ENCODE measurements at regions not wholly inside any gene's neighbourhood (a gene's known extent, or its start where the extent isn't known, plus 50 kb on each side); places are given as distances from the start of the nearest gene placed in this dataset.

GRCh38 chr9:126159430-126160060 lies 167.1 kb upstream of the MVB12B start:
- H3K4me1 Mint-ChIP-seq, result no peaks in the 10 kb centered on the region
- no peak overlapping the region for H3K27ac Mint-ChIP-seq
- DNase-seq, result peak in 1 of 35 experiments; percentile 11

GRCh38 chr9:126160067-126160853 lies 166.4 kb upstream of the MVB12B start:
- no peaks in the 10 kb centered on the region for H3K4me1 Mint-ChIP-seq
- H3K4me3 Mint-ChIP-seq, result no peak overlapping the region
- H3K27me3 ChIP-seq (replicated peaks in 1 of 2; ENCODE audit: control insufficient read depth in 2 of 2, extremely low read depth in 1 of 2, insufficient read depth in 2 of 2, low read length in 1 of 2), result peaks cover 0 to 48% of the 10 kb centered on the region in 2 experiments
- peaks cover 6 to 16% of the 10 kb centered on the region in 2 donors for H3K27me3 Mint-ChIP-seq
- H3K9me3 Mint-ChIP-seq, result no peaks in the 10 kb centered on the region
- no peak overlapping the region for H3K27ac ChIP-seq (ENCODE audit: low read length)
- no peaks in the 10 kb centered on the region for H3K9me3 ChIP-seq
- ATAC-seq (replicated peaks in 1 of 4) (no peak), DNase-seq (peak in 1 of 35 experiments; percentile 8)
- H3K4me3 ChIP-seq (ENCODE audit: control insufficient read depth in 1 of 2, extremely low read depth in 1 of 2, low read length in 1 of 2), result no peak overlapping the region
- H3K36me3 Mint-ChIP-seq, result no peaks in the 10 kb centered on the region
- no peaks in the 10 kb centered on the region for H3K4me1 ChIP-seq (ENCODE audit: control insufficient read depth in 1 of 2, extremely low read depth in 1 of 2, insufficient read depth in 2 of 2, low read length in 2 of 2)
- H3K36me3 ChIP-seq (ENCODE audit: control insufficient read depth in 2 of 2, extremely low read depth in 1 of 2, insufficient read depth in 1 of 2, low read length in 1 of 2), result no peaks in the 10 kb centered on the region
- ChIA-PET POLR2A (no interaction called here), CTCF (no interaction called here)
- H3K27ac Mint-ChIP-seq, result no peak overlapping the region
- 84% methylated on average over 2 of the region's 10 CpGs for WGBS (ENCODE audit: insufficient coverage)

More at GRCh38 chr9:126159430-126160060, 167.1 kb upstream of the MVB12B start:
- H3K36me3 ChIP-seq (ENCODE audit: control insufficient read depth in 2 of 2, extremely low read depth in 1 of 2, insufficient read depth in 1 of 2, low read length in 1 of 2), result no peaks in the 10 kb centered on the region
- H3K4me1 ChIP-seq (ENCODE audit: control insufficient read depth in 1 of 2, extremely low read depth in 1 of 2, insufficient read depth in 2 of 2, low read length in 2 of 2), result no peaks in the 10 kb centered on the region
- WGBS (ENCODE audit: insufficient coverage), result 68% methylated on average over 12 of the region's 17 CpGs
- ChIA-PET POLR2A (interaction anchor here in 1 of 2 donors (0.6 kb wide), 1 partner anchor 10 kb away, joined by 3 read pairs; no protein-coding TSS in a partner anchor), CTCF (no interaction called here)
- Mint-ChIP-seq H3K9me3 (no peaks in the 10 kb centered on the region), H3K4me3 (no peak overlapping the region), H3K27me3 (peaks cover 4 to 12% of the 10 kb centered on the region in 2 donors), H3K36me3 (no peaks in the 10 kb centered on the region)
- H3K9me3 ChIP-seq, result no peaks in the 10 kb centered on the region
- no peak overlapping the region for H3K4me3 ChIP-seq (ENCODE audit: control insufficient read depth in 1 of 2, extremely low read depth in 1 of 2, low read length in 1 of 2)
- H3K27me3 ChIP-seq (replicated peaks in 1 of 2; ENCODE audit: control insufficient read depth in 2 of 2, extremely low read depth in 1 of 2, insufficient read depth in 2 of 2, low read length in 1 of 2), result peaks cover 0 to 47% of the 10 kb centered on the region in 2 experiments
- no peak overlapping the region for H3K27ac ChIP-seq (ENCODE audit: low read length)
- no peak for ATAC-seq (replicated peaks in 1 of 4)

GRCh38 chr9:126160854-126161329 lies 165.7 kb upstream of the MVB12B start:
- no peak overlapping the region for H3K27ac Mint-ChIP-seq
- no peaks in the 10 kb centered on the region for H3K36me3 ChIP-seq (ENCODE audit: control insufficient read depth in 2 of 2, extremely low read depth in 1 of 2, insufficient read depth in 1 of 2, low read length in 1 of 2)
- H3K9me3 Mint-ChIP-seq, result no peaks in the 10 kb centered on the region
- POLR2A ChIA-PET, result no interaction called here
- ATAC-seq (replicated peaks in 1 of 4), result no peak
- no peaks in the 10 kb centered on the region for H3K9me3 ChIP-seq
- no CpG with 5 or more reads among the region's 1 CpG for WGBS (ENCODE audit: insufficient coverage)
- peaks cover 0 to 50% of the 10 kb centered on the region in 2 experiments for H3K27me3 ChIP-seq (replicated peaks in 1 of 2; ENCODE audit: control insufficient read depth in 2 of 2, extremely low read depth in 1 of 2, insufficient read depth in 2 of 2, low read length in 1 of 2)
- H3K27ac ChIP-seq (ENCODE audit: low read length), result no peak overlapping the region
- DNase-seq, result peak in 1 of 35 experiments; percentile 15
- CTCF ChIA-PET, result no interaction called here
- H3K36me3 Mint-ChIP-seq, result no peaks in the 10 kb centered on the region
- no peaks in the 10 kb centered on the region for H3K4me1 ChIP-seq (ENCODE audit: control insufficient read depth in 1 of 2, extremely low read depth in 1 of 2, insufficient read depth in 2 of 2, low read length in 2 of 2)
- H3K27me3 Mint-ChIP-seq, result peaks cover 8 to 21% of the 10 kb centered on the region in 2 donors
- H3K4me3 Mint-ChIP-seq, result no peak overlapping the region
- no peaks in the 10 kb centered on the region for H3K4me1 Mint-ChIP-seq
- no peak overlapping the region for H3K4me3 ChIP-seq (ENCODE audit: control insufficient read depth in 1 of 2, extremely low read depth in 1 of 2, low read length in 1 of 2)

GRCh38 chr9:126162611-126163381 lies 163.8 kb upstream of the MVB12B start:
- CTCF ChIA-PET, result interaction anchor here in 1 of 2 donors (0.6 kb wide), 1 partner anchor 618 kb away, joined by 3 read pairs; no protein-coding TSS in a partner anchor

GRCh38 chr9:126164796-126165525 lies 161.7 kb upstream of the MVB12B start:
- Histone ChIP-seq H3K36me3 (ENCODE audit: control insufficient read depth in 2 of 2, extremely low read depth in 1 of 2, insufficient read depth in 1 of 2, low read length in 1 of 2) (no peaks in the 10 kb centered on the region), H3K4me3 (ENCODE audit: control insufficient read depth in 1 of 2, extremely low read depth in 1 of 2, low read length in 1 of 2) (no peak overlapping the region), H3K27ac (ENCODE audit: low read length) (no peak overlapping the region), H3K27me3 (replicated peaks in 1 of 2; ENCODE audit: control insufficient read depth in 2 of 2, extremely low read depth in 1 of 2, insufficient read depth in 2 of 2, low read length in 1 of 2) (peaks cover 2 to 53% of the 10 kb centered on the region in 2 experiments), H3K9me3 (no peaks in the 10 kb centered on the region), H3K4me1 (ENCODE audit: control insufficient read depth in 1 of 2, extremely low read depth in 1 of 2, insufficient read depth in 2 of 2, low read length in 2 of 2) (no peaks in the 10 kb centered on the region)
- DNase-seq, result peak in 1 of 35 experiments; percentile 12
- CTCF ChIA-PET, result no interaction called here
- Mint-ChIP-seq H3K4me1 (no peaks in the 10 kb centered on the region), H3K4me3 (no peak overlapping the region), H3K27me3 (peaks cover 29 to 42% of the 10 kb centered on the region in 2 donors), H3K9me3 (no peaks in the 10 kb centered on the region), H3K27ac (no peak overlapping the region), H3K36me3 (no peaks in the 10 kb centered on the region)
- 76% methylated on average over 15 of the region's 22 CpGs for WGBS (ENCODE audit: insufficient coverage)
- POLR2A ChIA-PET, result no interaction called here
- ATAC-seq (replicated peaks in 1 of 4), result no peak

More at GRCh38 chr9:126162611-126163381, 163.8 kb upstream of the MVB12B start:
- ATAC-seq (replicated peaks in 1 of 4), result no peak
- Histone ChIP-seq H3K27ac (ENCODE audit: low read length) (no peak overlapping the region), H3K4me3 (ENCODE audit: control insufficient read depth in 1 of 2, extremely low read depth in 1 of 2, low read length in 1 of 2) (no peak overlapping the region), H3K9me3 (no peaks in the 10 kb centered on the region), H3K27me3 (replicated peaks in 1 of 2; ENCODE audit: control insufficient read depth in 2 of 2, extremely low read depth in 1 of 2, insufficient read depth in 2 of 2, low read length in 1 of 2) (peaks cover 0 to 49% of the 10 kb centered on the region in 2 experiments), H3K4me1 (ENCODE audit: control insufficient read depth in 1 of 2, extremely low read depth in 1 of 2, insufficient read depth in 2 of 2, low read length in 2 of 2) (no peaks in the 10 kb centered on the region), H3K36me3 (ENCODE audit: control insufficient read depth in 2 of 2, extremely low read depth in 1 of 2, insufficient read depth in 1 of 2, low read length in 1 of 2) (no peaks in the 10 kb centered on the region)
- POLR2A ChIA-PET, result interaction anchor here in 1 of 2 donors (0.6 kb wide), 1 partner anchor 89 kb away, joined by 3 read pairs; no protein-coding TSS in a partner anchor
- DNase-seq, result peak in 1 of 35 experiments; percentile 22
- Mint-ChIP-seq H3K4me3 (no peak overlapping the region), H3K4me1 (no peaks in the 10 kb centered on the region), H3K27ac (no peak overlapping the region), H3K27me3 (peaks cover 16 to 33% of the 10 kb centered on the region in 2 donors), H3K36me3 (no peaks in the 10 kb centered on the region), H3K9me3 (no peaks in the 10 kb centered on the region)
- WGBS (ENCODE audit: insufficient coverage), result 81% methylated on average over 11 of the region's 18 CpGs
